Fibroblast of villous mesenchyme (primary cell): ENCODE measurements at regions not wholly inside any gene's neighbourhood (a gene's known extent, or its start where the extent isn't known, plus 50 kb on each side); places are given as distances from the start of the nearest gene placed in this dataset.
A peak's percentile ranks its signal among the peaks of the same experiment; 100 is the strongest.

Experiments
- DNase-seq: peaks from one replicate; pipeline ENCODE4 v3.0.0-alpha.2; 2010; ENCODE audit warnings: low read depth
- H3K4me3 ChIP-seq: 2 replicates; pipeline ENCODE4 v1.5.1; 2011; ENCODE audit warnings: low read depth, mild to moderate bottlenecking, low read length
- CTCF ChIP-seq: IDR thresholded peaks from 2 replicates; pipeline ENCODE4 v1.5.1; 2012; ENCODE audit warnings: low read depth, mild to moderate bottlenecking, low read length; ENCODE audit not compliant: insufficient read depth

- no peak overlapping the region for H3K4me3 ChIP-seq
- no peak for DNase-seq
- TF ChIP-seq CTCF = no peak
Observed at GRCh38 chr2:188187726-188188125, 103.9 kb upstream of the GULP1 start.

- DNase-seq = no peak
Observed at GRCh38 chr2:188189356-188189755, 102.3 kb upstream of the GULP1 start.

GRCh38 chr2:188193230-188193629 is 98.4 kb upstream of the GULP1 start:
- TF ChIP-seq CTCF = no peak
- H3K4me3 ChIP-seq = no peak overlapping the region
- DNase-seq = no peak

More at GRCh38 chr2:188189356-188189755, 102.3 kb upstream of the GULP1 start:
- TF ChIP-seq CTCF = no peak
- no peak overlapping the region for H3K4me3 ChIP-seq

- peak; percentile 36 for DNase-seq
- no peak overlapping the region for H3K4me3 ChIP-seq
- no peak for TF ChIP-seq CTCF
Observed at GRCh38 chr2:188196343-188197008, 95.2 kb upstream of the GULP1 start.

- DNase-seq = peak; percentile 79
- H3K4me3 ChIP-seq = no peak overlapping the region
- no peak for TF ChIP-seq CTCF
Observed at GRCh38 chr2:188199716-188200128, 92.0 kb upstream of the GULP1 start.

GRCh38 chr2:188201639-188202038 is 90.0 kb upstream of the GULP1 start:
- no peak for DNase-seq
- TF ChIP-seq CTCF = no peak
- H3K4me3 ChIP-seq = no peak overlapping the region

- no peak overlapping the region for H3K4me3 ChIP-seq
- TF ChIP-seq CTCF = no peak
- DNase-seq = no peak
Observed at GRCh38 chr2:188202777-188203176, 88.9 kb upstream of the GULP1 start.
